Kidney (tissue), 13 donors: ENCODE measurements at regions not wholly inside any gene's neighbourhood (a gene's known extent, or its start where the extent isn't known, plus 50 kb on each side); places are given as distances from the start of the nearest gene placed in this dataset.

Experiments used
- DNase-seq, 5 donors: peaks; one replicate each; pipeline ENCODE4 v3.0.0-alpha.2; 2013 to 2020
- FAIRE-seq: peaks from 2 replicates; lab custom pipeline; 2012; peaks lifted over from hg19 to GRCh38; lab: Jason Lieb, UNC
- H3K27ac ChIP-seq, 2 donors: one replicate each; pipeline ENCODE4 v1.7.0; 2013; ENCODE audit warnings: low read depth in 2 of 2, low read length in 2 of 2, inconsistent platforms in 1 of 2
- H3K27me3 ChIP-seq: one replicate; pipeline ENCODE4 v1.7.1; 2013; ENCODE audit warnings: low read length, inconsistent platforms; ENCODE audit not compliant: control insufficient read depth, insufficient read depth
- H3K36me3 ChIP-seq, 3 donors: one replicate each; pipeline versions ENCODE4 v1.7.0 to v1.7.1; 2013; ENCODE audit warnings: low read length in 3 of 3, control low read depth in 1 of 3, inconsistent platforms in 1 of 3; ENCODE audit not compliant: insufficient read depth in 3 of 3, control insufficient read depth in 2 of 3
- H3K4me1 ChIP-seq, 3 donors: one replicate each; pipeline versions ENCODE4 v1.7.0 to v1.7.1; 2013; ENCODE audit warnings: low read length in 3 of 3, inconsistent platforms in 1 of 3, low read depth in 1 of 3; ENCODE audit not compliant: control insufficient read depth in 2 of 3, insufficient read depth in 2 of 3
- H3K4me3 ChIP-seq, 3 donors: one replicate each; pipeline versions ENCODE4 v1.7.0 to v1.8.1; 2013; ENCODE audit warnings: low read length in 3 of 3, control low read depth in 1 of 3, inconsistent platforms in 1 of 3
- H3K9ac ChIP-seq, 3 donors: one replicate each; pipeline versions ENCODE4 v1.7.0 to v1.7.1; 2013; ENCODE audit warnings: low read length in 3 of 3, control low read depth in 1 of 3, inconsistent platforms in 1 of 3
- H3K9me3 ChIP-seq, 3 donors: one replicate each; pipeline versions ENCODE4 v1.7.0 to v1.7.1; 2013; ENCODE audit warnings: low read length in 3 of 3, control low read depth in 1 of 3, inconsistent platforms in 1 of 3; ENCODE audit not compliant: control insufficient read depth in 2 of 3, insufficient read depth in 1 of 3
- intact Hi-C: fragments of 100-400 bp; cut with DNase I; formaldehyde crosslinking; loops from one replicate; pipeline ENCODE4 v1.11.1; 2022
- TF ChIP-seq, protein P1 (sequence below): IDR thresholded peaks from 3 replicates; pipeline ENCODE4 v1.5.1; 2012; ENCODE audit warnings: mild to moderate bottlenecking, moderate library complexity, borderline replicate concordance; ENCODE audit not compliant: insufficient read depth; ENCODE audit errors: extremely low read depth
- donor health status: control.
- donor health status: control.
- donor health status: control.
- donor health status: control.
- donor health status: control.
- donor health status: DM: yes; HTN: yes; CAD: no.
- donor health status: Normal renal cell carcinoma (clear cell type).

DNA sequence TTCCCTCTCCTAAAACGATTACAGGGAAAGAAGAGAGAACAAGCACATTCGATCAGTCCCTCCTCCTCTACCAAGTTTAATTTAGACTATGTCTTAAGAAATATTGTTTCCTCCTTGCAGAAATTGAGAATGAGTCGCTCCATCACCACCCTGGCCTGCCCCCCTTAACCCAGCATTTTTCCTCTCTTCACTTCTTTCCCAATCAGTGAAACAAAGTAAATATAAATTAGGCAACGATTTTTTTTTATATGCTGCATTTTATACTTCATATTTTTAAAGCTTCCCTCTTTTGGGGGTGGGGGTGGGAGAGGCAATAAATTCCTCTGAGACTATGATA is 300.0 kb downstream of the SPRY2 start:
- DNase-seq (no peak), FAIRE-seq (no peak)
- TF ChIP-seq, protein P1, sequence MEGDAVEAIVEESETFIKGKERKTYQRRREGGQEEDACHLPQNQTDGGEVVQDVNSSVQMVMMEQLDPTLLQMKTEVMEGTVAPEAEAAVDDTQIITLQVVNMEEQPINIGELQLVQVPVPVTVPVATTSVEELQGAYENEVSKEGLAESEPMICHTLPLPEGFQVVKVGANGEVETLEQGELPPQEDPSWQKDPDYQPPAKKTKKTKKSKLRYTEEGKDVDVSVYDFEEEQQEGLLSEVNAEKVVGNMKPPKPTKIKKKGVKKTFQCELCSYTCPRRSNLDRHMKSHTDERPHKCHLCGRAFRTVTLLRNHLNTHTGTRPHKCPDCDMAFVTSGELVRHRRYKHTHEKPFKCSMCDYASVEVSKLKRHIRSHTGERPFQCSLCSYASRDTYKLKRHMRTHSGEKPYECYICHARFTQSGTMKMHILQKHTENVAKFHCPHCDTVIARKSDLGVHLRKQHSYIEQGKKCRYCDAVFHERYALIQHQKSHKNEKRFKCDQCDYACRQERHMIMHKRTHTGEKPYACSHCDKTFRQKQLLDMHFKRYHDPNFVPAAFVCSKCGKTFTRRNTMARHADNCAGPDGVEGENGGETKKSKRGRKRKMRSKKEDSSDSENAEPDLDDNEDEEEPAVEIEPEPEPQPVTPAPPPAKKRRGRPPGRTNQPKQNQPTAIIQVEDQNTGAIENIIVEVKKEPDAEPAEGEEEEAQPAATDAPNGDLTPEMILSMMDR, result no peak
- Histone ChIP-seq H3K27ac (no peak overlapping the region), H3K9me3 (no peaks in the 10 kb centered on the region), H3K27me3 (no peaks in the 10 kb centered on the region), H3K36me3 (no peaks in the 10 kb centered on the region), H3K9ac (no peak overlapping the region), H3K4me3 (no peak overlapping the region), H3K4me1 (no peaks in the 10 kb centered on the region)
- intact Hi-C loops, result no loop called here

DNA sequence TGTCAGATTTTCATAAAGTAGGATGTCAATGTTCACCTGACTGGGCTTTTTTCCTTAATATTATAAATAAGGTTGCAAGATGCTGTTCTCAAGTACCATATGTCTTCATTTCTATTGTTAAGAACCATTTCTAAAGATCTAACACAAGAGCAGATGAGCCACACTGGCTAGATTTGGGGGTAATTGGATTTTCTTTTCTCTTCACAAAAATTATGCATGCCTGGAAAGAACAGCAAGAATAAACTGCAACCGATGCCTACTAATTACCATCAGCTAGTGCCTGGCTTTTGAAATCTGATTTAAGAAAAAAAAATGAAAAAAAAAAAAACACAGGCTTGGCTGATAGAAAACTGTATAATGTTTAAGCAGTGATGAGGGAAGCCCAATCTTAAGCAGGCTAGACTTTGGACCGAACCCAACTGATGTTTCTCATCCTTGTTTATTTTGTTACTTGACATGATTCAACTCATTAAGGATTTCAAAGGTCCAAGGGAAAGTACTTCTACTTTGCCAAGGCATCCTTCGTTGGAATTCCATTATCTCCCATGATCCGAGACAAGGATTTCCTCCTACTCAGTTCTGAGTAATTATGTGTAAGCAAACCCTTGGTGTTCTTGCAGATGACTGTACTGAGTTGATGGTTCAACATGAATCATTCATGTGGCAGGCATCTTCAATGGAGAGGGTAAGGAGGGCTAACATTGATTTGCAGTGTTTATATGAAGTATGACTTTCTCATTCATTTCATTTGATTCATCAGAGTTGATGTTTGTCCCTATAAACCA is 300.5 kb downstream of the SPRY2 start:
- no peaks in the 10 kb centered on the region for H3K4me1 ChIP-seq
- intact Hi-C loops, result no loop called here
- FAIRE-seq (peak; percentile 97), DNase-seq (peak in 3 of 5 donors; percentile 17 to 92 (median 87))
- TF ChIP-seq, protein P1, result no peak
- H3K9me3 ChIP-seq, result no peaks in the 10 kb centered on the region
- no peak overlapping the region for H3K27ac ChIP-seq
- H3K9ac ChIP-seq, result no peak overlapping the region
- H3K36me3 ChIP-seq, result no peaks in the 10 kb centered on the region
- H3K27me3 ChIP-seq, result no peaks in the 10 kb centered on the region
- no peak overlapping the region for H3K4me3 ChIP-seq

DNA sequence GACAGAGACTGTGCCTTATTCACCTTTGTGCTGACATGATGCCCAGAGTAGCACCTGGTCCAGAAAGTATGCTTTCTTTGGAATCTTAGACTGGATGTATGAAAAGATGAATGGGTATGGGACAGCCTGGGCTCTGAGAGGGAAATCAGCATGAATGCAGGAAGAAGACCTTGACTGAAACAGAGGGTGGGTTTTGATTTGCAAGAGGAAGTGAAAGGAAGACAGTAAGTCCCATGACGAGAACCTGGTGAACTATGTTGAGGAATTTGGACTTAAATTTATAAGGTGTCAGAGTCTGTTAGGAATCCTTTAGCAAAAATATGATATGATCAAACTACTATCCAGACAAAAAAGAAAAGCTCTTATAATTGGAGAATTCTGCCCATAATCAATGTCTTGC is 301.9 kb downstream of the SPRY2 start:
- Histone ChIP-seq H3K9me3 (no peaks in the 10 kb centered on the region), H3K27ac (no peak overlapping the region), H3K4me3 (no peak overlapping the region), H3K27me3 (no peaks in the 10 kb centered on the region), H3K4me1 (no peaks in the 10 kb centered on the region), H3K9ac (no peak overlapping the region), H3K36me3 (no peaks in the 10 kb centered on the region)
- FAIRE-seq (no peak), DNase-seq (no peak)
- intact Hi-C loops, result no loop called here
- TF ChIP-seq, protein P1, result no peak
